ENCODE measurements at regions not wholly inside any gene's neighbourhood (a gene's known extent, or its start where the extent isn't known, plus 50 kb on each side); places are given as distances from the start of the nearest gene placed in this dataset.
"Not testable (repeated sequence)": the region's sequence is repeated elsewhere in the genome, so short reads cannot be mapped to it uniquely, and the experiment has no call there.

- TF ChIP-seq CTCF (conservative IDR thresholded peaks at IDR 0.05; ENCODE audit: low read depth in 2 of 2); EZH2 (IDR thresholded peaks at IDR 0.05; ENCODE audit: low read depth, unreplicated experiment); POLR2AphosphoS5 (IDR thresholded peaks at IDR 0.05; ENCODE audit: low read depth); ZNF114 (CRISPR knock-in tag; IDR thresholded peaks at IDR 0.05); ETS1 (IDR thresholded peaks at IDR 0.05): not testable (repeated sequence)
These were observed 864.3 kb downstream of the EFNB2 start for GRCh38 chr13:105671131-105671530.

Measured in GM23338 (cell line).